ENCODE measurements at regions not wholly inside any gene's neighbourhood (a gene's known extent, or its start where the extent isn't known, plus 50 kb on each side); places are given as distances from the start of the nearest gene placed in this dataset.
A peak's percentile ranks its signal among the peaks of the same experiment; 100 is the strongest.

DNA sequence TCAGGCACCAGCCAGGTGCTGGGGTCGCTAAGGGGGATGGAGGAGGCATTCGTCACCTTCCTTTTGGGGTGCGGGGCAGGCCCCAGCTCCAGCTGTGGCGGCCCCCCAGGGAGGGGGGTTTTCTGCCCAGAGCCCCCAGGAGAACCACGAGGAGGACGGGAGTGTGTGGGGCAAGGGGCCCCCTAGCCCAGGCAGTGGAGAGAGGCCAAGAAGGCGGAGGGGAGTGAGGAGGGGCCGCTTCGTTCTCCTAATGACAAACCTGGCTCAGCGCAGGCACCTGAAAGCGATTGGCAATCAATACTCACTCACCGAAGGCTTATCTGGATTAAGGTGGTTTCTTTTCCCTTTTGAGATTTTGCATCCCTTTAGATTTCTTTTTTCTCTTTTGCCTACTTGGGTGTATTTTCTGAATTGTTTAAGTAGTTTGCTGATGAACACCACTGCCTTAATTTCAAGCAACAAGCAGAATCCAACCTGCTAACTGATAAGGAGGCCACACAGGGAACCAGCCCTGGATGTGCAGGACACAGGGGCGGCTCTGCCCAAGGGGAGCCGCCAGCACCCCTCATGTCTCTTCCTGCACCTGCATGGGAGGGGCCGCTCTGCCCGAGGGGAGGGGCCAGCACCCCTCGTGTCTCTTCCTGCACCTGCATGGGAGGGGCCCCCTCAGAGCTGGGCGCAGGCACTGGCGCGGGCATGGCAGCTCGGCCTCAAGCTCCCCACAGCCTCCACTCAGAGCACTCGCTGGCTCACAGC lies 122.3 kb downstream of the BRD1 start:
- H3K9me3 ChIP-seq = no peaks in the 10 kb centered on the region
- peaks cover 0 to 16% of the 10 kb centered on the region in 2 experiments for H3K4me1 ChIP-seq (ENCODE audit: control insufficient read depth in 1 of 2, extremely low read depth in 1 of 2, insufficient read depth in 2 of 2, low read length in 2 of 2)
- peak overlapping the region in 1 of 2 donors; percentile 16 for H3K27ac Mint-ChIP-seq
- ChIA-PET POLR2A (interaction anchor here in 1 of 2 donors (0.5 kb wide), 1 partner anchor 49 kb away, joined by 3 read pairs; no protein-coding TSS in a partner anchor), CTCF (no interaction called here)
- ATAC-seq (replicated peaks in 1 of 4) (peak; percentile 69 to 95 (median 78)), DNase-seq (peak in 20 of 35 experiments; percentile 6 to 41 (median 22))
- H3K4me3 ChIP-seq (ENCODE audit: control insufficient read depth in 1 of 2, extremely low read depth in 1 of 2, low read length in 1 of 2) = no peak overlapping the region
- no peaks in the 10 kb centered on the region for H3K36me3 ChIP-seq (ENCODE audit: control insufficient read depth in 2 of 2, extremely low read depth in 1 of 2, insufficient read depth in 1 of 2, low read length in 1 of 2)
- no peaks in the 10 kb centered on the region for H3K36me3 Mint-ChIP-seq
- H3K27me3 ChIP-seq (replicated peaks in 1 of 2; ENCODE audit: control insufficient read depth in 2 of 2, extremely low read depth in 1 of 2, insufficient read depth in 2 of 2, low read length in 1 of 2) = peaks cover 0 to 65% of the 10 kb centered on the region in 2 experiments
- peaks cover 0 to 21% (median 13%) of the 10 kb centered on the region in 3 donors for H3K9me3 Mint-ChIP-seq
- peaks cover 27 to 55% of the 10 kb centered on the region in 2 donors for H3K27me3 Mint-ChIP-seq
- peaks cover 6 to 8% (median 8%) of the 10 kb centered on the region in 3 donors for H3K4me1 Mint-ChIP-seq
- WGBS (ENCODE audit: insufficient coverage) = 21% methylated on average over 6 of the region's 22 CpGs
- H3K4me3 Mint-ChIP-seq = peak overlapping the region in 2 of 3 donors; percentile 56 to 66
- no peak overlapping the region for H3K27ac ChIP-seq (ENCODE audit: low read length)

- POLR2A ChIA-PET = interaction anchor here in 1 of 2 donors (0.5 to 0.6 kb wide), 2 partner anchors 48 to 1221 kb away, joined by 3 read pairs; no protein-coding TSS in a partner anchor
- 48% methylated on average over 28 of the region's 39 CpGs for WGBS (ENCODE audit: insufficient coverage)
- DNase-seq = no peak
Measured at GRCh38 chr22:49704345-49705215, 123.1 kb downstream of the BRD1 start.

DNA sequence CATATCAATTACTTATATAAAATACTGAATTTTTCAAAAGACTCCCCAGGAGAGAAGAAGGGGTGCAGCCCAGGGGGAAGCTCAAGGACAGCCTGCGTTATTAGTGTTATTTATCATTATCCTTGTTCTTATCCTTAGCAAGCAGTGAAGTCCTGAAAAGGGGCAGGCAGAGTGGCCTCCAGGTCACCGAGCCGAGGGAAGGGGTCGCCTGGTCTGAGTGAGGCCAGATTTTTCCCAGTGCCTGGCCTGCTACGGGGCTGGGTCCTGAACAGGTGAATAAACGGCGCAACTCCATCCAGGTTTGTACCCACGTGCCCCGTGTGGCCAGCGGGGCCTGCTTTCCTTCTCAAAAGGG lies 123.7 kb downstream of the BRD1 start:
- DNase-seq (no peak), ATAC-seq (replicated peaks in 1 of 4) (no peak)
- Histone ChIP-seq H3K4me1 (ENCODE audit: control insufficient read depth in 1 of 2, extremely low read depth in 1 of 2, insufficient read depth in 2 of 2, low read length in 2 of 2) (peaks cover 0 to 16% of the 10 kb centered on the region in 2 experiments), H3K4me3 (ENCODE audit: control insufficient read depth in 1 of 2, extremely low read depth in 1 of 2, low read length in 1 of 2) (no peak overlapping the region), H3K36me3 (ENCODE audit: control insufficient read depth in 2 of 2, extremely low read depth in 1 of 2, insufficient read depth in 1 of 2, low read length in 1 of 2) (no peaks in the 10 kb centered on the region), H3K27ac (ENCODE audit: low read length) (no peak overlapping the region), H3K9me3 (no peaks in the 10 kb centered on the region), H3K27me3 (replicated peaks in 1 of 2; ENCODE audit: control insufficient read depth in 2 of 2, extremely low read depth in 1 of 2, insufficient read depth in 2 of 2, low read length in 1 of 2) (peaks cover 0 to 66% of the 10 kb centered on the region in 2 experiments)
- H3K4me1 Mint-ChIP-seq = peaks cover 6 to 8% (median 8%) of the 10 kb centered on the region in 3 donors
- H3K27ac Mint-ChIP-seq = no peak overlapping the region
- H3K36me3 Mint-ChIP-seq = no peaks in the 10 kb centered on the region
- peaks cover 0 to 13% (median 5%) of the 10 kb centered on the region in 3 donors for H3K9me3 Mint-ChIP-seq
- H3K27me3 Mint-ChIP-seq = peaks cover 24 to 48% of the 10 kb centered on the region in 2 donors
- POLR2A ChIA-PET = no interaction called here
- WGBS (ENCODE audit: insufficient coverage) = 93% methylated on average over 6 of the region's 10 CpGs
- CTCF ChIA-PET = no interaction called here
- no peak overlapping the region for H3K4me3 Mint-ChIP-seq

More at GRCh38 chr22:49704345-49705215, 123.1 kb downstream of the BRD1 start:
- Histone ChIP-seq H3K36me3 (ENCODE audit: control insufficient read depth in 2 of 2, extremely low read depth in 1 of 2, insufficient read depth in 1 of 2, low read length in 1 of 2) (no peaks in the 10 kb centered on the region), H3K4me1 (ENCODE audit: control insufficient read depth in 1 of 2, extremely low read depth in 1 of 2, insufficient read depth in 2 of 2, low read length in 2 of 2) (peaks cover 0 to 16% of the 10 kb centered on the region in 2 experiments), H3K4me3 (ENCODE audit: control insufficient read depth in 1 of 2, extremely low read depth in 1 of 2, low read length in 1 of 2) (no peak overlapping the region), H3K9me3 (no peaks in the 10 kb centered on the region), H3K27ac (ENCODE audit: low read length) (no peak overlapping the region), H3K27me3 (replicated peaks in 1 of 2; ENCODE audit: control insufficient read depth in 2 of 2, extremely low read depth in 1 of 2, insufficient read depth in 2 of 2, low read length in 1 of 2) (peaks cover 0 to 66% of the 10 kb centered on the region in 2 experiments)
- Mint-ChIP-seq H3K4me1 (peaks cover 6 to 8% (median 8%) of the 10 kb centered on the region in 3 donors), H3K27ac (no peak overlapping the region), H3K4me3 (peak overlapping the region in 1 of 3 donors; percentile 66), H3K9me3 (peaks cover 0 to 15% (median 6%) of the 10 kb centered on the region in 3 donors), H3K27me3 (peaks cover 24 to 50% of the 10 kb centered on the region in 2 donors), H3K36me3 (no peaks in the 10 kb centered on the region)
- ATAC-seq (replicated peaks in 1 of 4) = peak in 1 of 4 experiments; percentile 11
- CTCF ChIA-PET = interaction anchor here in 1 of 2 donors (0.7 kb wide), 1 partner anchor 49 kb away, joined by 3 read pairs; no protein-coding TSS in a partner anchor

- 92% methylated on average over 6 of the region's 15 CpGs for WGBS (ENCODE audit: insufficient coverage)
- peaks cover 0 to 9% (median 5%) of the 10 kb centered on the region in 3 donors for H3K9me3 Mint-ChIP-seq
- H3K27ac ChIP-seq (ENCODE audit: low read length) = no peak overlapping the region
- H3K36me3 Mint-ChIP-seq = no peaks in the 10 kb centered on the region
- CTCF ChIA-PET = no interaction called here
- no peak overlapping the region for H3K27ac Mint-ChIP-seq
- H3K4me1 Mint-ChIP-seq = peaks cover 6 to 8% (median 8%) of the 10 kb centered on the region in 3 donors
- no peak overlapping the region for H3K4me3 Mint-ChIP-seq
- peaks cover 0 to 63% of the 10 kb centered on the region in 2 experiments for H3K27me3 ChIP-seq (replicated peaks in 1 of 2; ENCODE audit: control insufficient read depth in 2 of 2, extremely low read depth in 1 of 2, insufficient read depth in 2 of 2, low read length in 1 of 2)
- DNase-seq = no peak
- no peaks in the 10 kb centered on the region for H3K36me3 ChIP-seq (ENCODE audit: control insufficient read depth in 2 of 2, extremely low read depth in 1 of 2, insufficient read depth in 1 of 2, low read length in 1 of 2)
- H3K4me3 ChIP-seq (ENCODE audit: control insufficient read depth in 1 of 2, extremely low read depth in 1 of 2, low read length in 1 of 2) = no peak overlapping the region
- ATAC-seq (replicated peaks in 1 of 4) = no peak
- peaks cover 0 to 16% of the 10 kb centered on the region in 2 experiments for H3K4me1 ChIP-seq (ENCODE audit: control insufficient read depth in 1 of 2, extremely low read depth in 1 of 2, insufficient read depth in 2 of 2, low read length in 2 of 2)
- no peaks in the 10 kb centered on the region for H3K9me3 ChIP-seq
- peaks cover 21 to 44% of the 10 kb centered on the region in 2 donors for H3K27me3 Mint-ChIP-seq
- POLR2A ChIA-PET = interaction anchor here in 1 of 2 donors (0.5 kb wide), 1 partner anchor 293 kb away, joined by 7 read pairs; no protein-coding TSS in a partner anchor
Measured at GRCh38 chr22:49703505-49703904, 124.2 kb downstream of the BRD1 start.

GRCh38 chr22:49702068-49702397 lies 125.6 kb downstream of the BRD1 start:
- CTCF ChIA-PET = no interaction called here
- POLR2A ChIA-PET = no interaction called here
- Histone ChIP-seq H3K27ac (ENCODE audit: low read length) (no peak overlapping the region), H3K27me3 (replicated peaks in 1 of 2; ENCODE audit: control insufficient read depth in 2 of 2, extremely low read depth in 1 of 2, insufficient read depth in 2 of 2, low read length in 1 of 2) (peaks cover 0 to 51% of the 10 kb centered on the region in 2 experiments), H3K9me3 (no peaks in the 10 kb centered on the region), H3K4me1 (ENCODE audit: control insufficient read depth in 1 of 2, extremely low read depth in 1 of 2, insufficient read depth in 2 of 2, low read length in 2 of 2) (peaks cover 0 to 16% of the 10 kb centered on the region in 2 experiments), H3K4me3 (ENCODE audit: control insufficient read depth in 1 of 2, extremely low read depth in 1 of 2, low read length in 1 of 2) (no peak overlapping the region), H3K36me3 (ENCODE audit: control insufficient read depth in 2 of 2, extremely low read depth in 1 of 2, insufficient read depth in 1 of 2, low read length in 1 of 2) (no peaks in the 10 kb centered on the region)
- Mint-ChIP-seq H3K27me3 (peaks cover 16 to 35% of the 10 kb centered on the region in 2 donors), H3K9me3 (peaks cover 5 to 15% (median 10%) of the 10 kb centered on the region in 3 donors), H3K4me1 (peaks cover 6 to 8% (median 8%) of the 10 kb centered on the region in 3 donors), H3K27ac (no peak overlapping the region), H3K4me3 (no peak overlapping the region), H3K36me3 (peaks cover 2% of the 10 kb centered on the region)
- 86% methylated on average over 1 of the region's 2 CpGs for WGBS (ENCODE audit: insufficient coverage)
- ATAC-seq (replicated peaks in 1 of 4) = no peak
- DNase-seq = no peak

Measured in T-cell (primary cell).